ENCODE measurements at regions not wholly inside any gene's neighbourhood (a gene's known extent, or its start where the extent isn't known, plus 50 kb on each side); places are given as distances from the start of the nearest gene placed in this dataset.

- no peak for TF ChIP-seq CTCF (conservative IDR thresholded peaks at IDR 0.05; ENCODE audit: low read depth, low read length)
- no peak for TF ChIP-seq EZH2 (IDR thresholded peaks at IDR 0.05; ENCODE audit: low read length, unreplicated experiment)
Observed at GRCh38 chr5:109597893-109598292, 91.8 kb upstream of the MAN2A1 start.

Data from PC-3 (cell line).